Testis (tissue), 2 donors: ENCODE measurements at regions not wholly inside any gene's neighbourhood (a gene's known extent, or its start where the extent isn't known, plus 50 kb on each side); places are given as distances from the start of the nearest gene placed in this dataset.
"Not testable (repeated sequence)": the region's sequence is repeated elsewhere in the genome, so short reads cannot be mapped to it uniquely, and the experiment has no call there.

Source experiments
- DNase-seq: peaks from one replicate; pipeline ENCODE4 v3.0.0-alpha.2; 2019
- H3K27ac ChIP-seq, 2 donors: fragments of 200-600 bp; sonication (generic); one replicate each; pipeline ENCODE4 v1.5.1; 2019
- H3K27me3 ChIP-seq: fragments of 200-600 bp; sonication (generic); one replicate; pipeline ENCODE4 v1.5.1; 2019
- H3K36me3 ChIP-seq: fragments of 200-600 bp; sonication (generic); one replicate; pipeline ENCODE4 v1.5.1; 2017; ENCODE audit warnings: low read depth; ENCODE audit errors: missing control alignments
- H3K4me1 ChIP-seq: fragments of 200-600 bp; sonication (generic); one replicate; pipeline ENCODE4 v1.5.1; 2019
- H3K4me3 ChIP-seq, 2 donors: fragments of 200-600 bp; sonication (generic); one replicate each; pipeline ENCODE4 v1.5.1; 2017 to 2019
- H3K9me3 ChIP-seq: fragments of 200-600 bp; sonication (generic); one replicate; pipeline ENCODE4 v1.5.1; 2017
- POLR2A ChIP-seq: fragments of 450-650 bp; IDR thresholded peaks from one replicate; pipeline ENCODE4 v1.6.1; 2017; ENCODE audit warnings: antibody characterized with exemption, mild to moderate bottlenecking, moderate library complexity
- WGBS, 2 donors: methylation state at CpG; one replicate each; pipeline ENCODE4 v1.1.5; 2018; 5-methylcytosine and 5-hydroxymethylcytosine counted together
- intact Hi-C: fragments of 100-400 bp; cut with DNase I; formaldehyde crosslinking; loops from one replicate; pipeline ENCODE4 v1.15.1; 2023; ENCODE audit warnings: low total_unique reads
- TF ChIP-seq, protein P1 (sequence below), 3 experiments: fragments of 450-650 bp in 2 of 3; fragments of 200-600 bp in 1 of 3; sonication (generic) in 1 of 3; IDR thresholded peaks; one replicate each; pipeline ENCODE4 v1.5.1; 2016 to 2019; ENCODE audit warnings: antibody characterized with exemption in 3 of 3, mild to moderate bottlenecking in 2 of 3, moderate library complexity in 1 of 3

GRCh38 chr5:13346401-13346800, 598.1 kb downstream of the DNAH5 start:
- Histone ChIP-seq H3K27ac (no peak overlapping the region), H3K9me3 (no peaks in the 10 kb centered on the region), H3K4me3 (no peak overlapping the region), H3K27me3 (no peaks in the 10 kb centered on the region), H3K4me1 (no peaks in the 10 kb centered on the region), H3K36me3 (no peaks in the 10 kb centered on the region)
- TF ChIP-seq, protein P1, sequence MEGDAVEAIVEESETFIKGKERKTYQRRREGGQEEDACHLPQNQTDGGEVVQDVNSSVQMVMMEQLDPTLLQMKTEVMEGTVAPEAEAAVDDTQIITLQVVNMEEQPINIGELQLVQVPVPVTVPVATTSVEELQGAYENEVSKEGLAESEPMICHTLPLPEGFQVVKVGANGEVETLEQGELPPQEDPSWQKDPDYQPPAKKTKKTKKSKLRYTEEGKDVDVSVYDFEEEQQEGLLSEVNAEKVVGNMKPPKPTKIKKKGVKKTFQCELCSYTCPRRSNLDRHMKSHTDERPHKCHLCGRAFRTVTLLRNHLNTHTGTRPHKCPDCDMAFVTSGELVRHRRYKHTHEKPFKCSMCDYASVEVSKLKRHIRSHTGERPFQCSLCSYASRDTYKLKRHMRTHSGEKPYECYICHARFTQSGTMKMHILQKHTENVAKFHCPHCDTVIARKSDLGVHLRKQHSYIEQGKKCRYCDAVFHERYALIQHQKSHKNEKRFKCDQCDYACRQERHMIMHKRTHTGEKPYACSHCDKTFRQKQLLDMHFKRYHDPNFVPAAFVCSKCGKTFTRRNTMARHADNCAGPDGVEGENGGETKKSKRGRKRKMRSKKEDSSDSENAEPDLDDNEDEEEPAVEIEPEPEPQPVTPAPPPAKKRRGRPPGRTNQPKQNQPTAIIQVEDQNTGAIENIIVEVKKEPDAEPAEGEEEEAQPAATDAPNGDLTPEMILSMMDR (IDR thresholded peaks at IDR 0.05), result no peak
- no peak for TF ChIP-seq POLR2A
- WGBS, 2 donors, result 87 to 92% methylated on average over 4 of the region's 4 CpGs
- DNase-seq, result no peak
- intact Hi-C loops, result no loop called here

GRCh38 chr5:13339093-13339492, 605.4 kb downstream of the DNAH5 start:
- Histone ChIP-seq H3K27ac (no peak overlapping the region), H3K4me1 (no peaks in the 10 kb centered on the region), H3K4me3 (no peak overlapping the region), H3K36me3 (no peaks in the 10 kb centered on the region), H3K27me3 (no peaks in the 10 kb centered on the region), H3K9me3 (no peaks in the 10 kb centered on the region)
- TF ChIP-seq, protein P1 (IDR thresholded peaks at IDR 0.05), result no peak
- TF ChIP-seq POLR2A, result no peak
- DNase-seq, result no peak
- WGBS, 2 donors, result 36 to 41% methylated on average over 1 of the region's 1 CpG
- intact Hi-C loops, result no loop called here

- H3K4me1 ChIP-seq, H3K9me3 ChIP-seq, intact Hi-C loops, H3K36me3 ChIP-seq, H3K27me3 ChIP-seq, H3K4me3 ChIP-seq, H3K27ac ChIP-seq, DNase-seq: not testable (repeated sequence)
- 85 to 87% methylated on average over 4 of the region's 4 CpGs for WGBS, 2 donors
Measured at GRCh38 chr5:13335026-13335425, 609.5 kb downstream of the DNAH5 start.

GRCh38 chr5:13331585-13331984, 612.9 kb downstream of the DNAH5 start:
- TF ChIP-seq, protein P1 (IDR thresholded peaks at IDR 0.05), result no peak
- TF ChIP-seq POLR2A, result no peak
- intact Hi-C loops, result no loop called here
- no peaks in the 10 kb centered on the region for H3K4me1 ChIP-seq
- no peak for DNase-seq
- no peaks in the 10 kb centered on the region for H3K27me3 ChIP-seq
- no peaks in the 10 kb centered on the region for H3K36me3 ChIP-seq
- no peaks in the 10 kb centered on the region for H3K9me3 ChIP-seq
- WGBS, 2 donors, result 81 to 86% methylated on average over 3 to 6 of the region's 6 CpGs
- H3K4me3 ChIP-seq, result no peak overlapping the region
- no peak overlapping the region for H3K27ac ChIP-seq

GRCh38 chr5:13328316-13328715, 616.2 kb downstream of the DNAH5 start:
- H3K27me3 ChIP-seq, result no peaks in the 10 kb centered on the region
- no peak for TF ChIP-seq POLR2A
- TF ChIP-seq, protein P1 (IDR thresholded peaks at IDR 0.05), result no peak
- 78 to 87% methylated on average over 1 of the region's 1 CpG for WGBS, 2 donors
- H3K27ac ChIP-seq, result no peak overlapping the region
- DNase-seq, result no peak
- intact Hi-C loops, result no loop called here
- H3K4me1 ChIP-seq, result no peaks in the 10 kb centered on the region
- no peak overlapping the region for H3K4me3 ChIP-seq
- H3K9me3 ChIP-seq, result no peaks in the 10 kb centered on the region
- H3K36me3 ChIP-seq, result no peaks in the 10 kb centered on the region
